Fibroblast of mammary gland (primary cell): ENCODE measurements at regions not wholly inside any gene's neighbourhood (a gene's known extent, or its start where the extent isn't known, plus 50 kb on each side); places are given as distances from the start of the nearest gene placed in this dataset.

Experiments
- DNase-seq: peaks from one replicate; pipeline ENCODE4 v3.0.0-alpha.2; 2010; ENCODE audit warnings: low read depth
- H3K4me3 ChIP-seq: 2 replicates; pipeline ENCODE4 v1.5.1; 2011; ENCODE audit warnings: low read depth, mild to moderate bottlenecking, low read length, moderate library complexity; ENCODE audit not compliant: control insufficient read depth
- CTCF ChIP-seq: conservative IDR thresholded peaks from 2 replicates; pipeline ENCODE4 v1.5.1; 2011; ENCODE audit warnings: low read depth, low read length, inconsistent platforms; ENCODE audit not compliant: control insufficient read depth, insufficient read depth

- H3K4me3 ChIP-seq, result no peak overlapping the region
- TF ChIP-seq CTCF, result no peak
- DNase-seq, result no peak
Observed at GRCh38 chr2:160697817-160698216, 204.2 kb upstream of the RBMS1 start.

GRCh38 chr2:160700021-160700814 lies 206.6 kb upstream of the RBMS1 start:
- DNase-seq, result no peak
- no peak overlapping the region for H3K4me3 ChIP-seq
- TF ChIP-seq CTCF, result no peak

- H3K4me3 ChIP-seq, result no peak overlapping the region
- DNase-seq, result no peak
- no peak for TF ChIP-seq CTCF
Observed at GRCh38 chr2:160701822-160702221, 208.2 kb upstream of the RBMS1 start.

- DNase-seq, result no peak
- TF ChIP-seq CTCF, result no peak
- no peak overlapping the region for H3K4me3 ChIP-seq
Observed at GRCh38 chr2:160702754-160703153, 209.1 kb upstream of the RBMS1 start.

GRCh38 chr2:160703648-160704585 lies 210.3 kb upstream of the RBMS1 start:
- no peak for DNase-seq
- H3K4me3 ChIP-seq, result no peak overlapping the region
- TF ChIP-seq CTCF, result no peak

- H3K4me3 ChIP-seq, result no peak overlapping the region
- no peak for TF ChIP-seq CTCF
- DNase-seq, result peak; percentile 26
Observed at GRCh38 chr2:160715428-160715827, 221.8 kb upstream of the RBMS1 start.
